HG03432 (cell line): ENCODE measurements at regions not wholly inside any gene's neighbourhood (a gene's known extent, or its start where the extent isn't known, plus 50 kb on each side); places are given as distances from the start of the nearest gene placed in this dataset.

ENCODE experiments used
- ATAC-seq: cut with Tn5 transposase; IDR thresholded peaks from one replicate; pipeline ENCODE4 v1.9.1; 2021; ENCODE audit warnings: mild to moderate bottlenecking, moderate library complexity; ENCODE audit not compliant: unreplicated experiment

DNA sequence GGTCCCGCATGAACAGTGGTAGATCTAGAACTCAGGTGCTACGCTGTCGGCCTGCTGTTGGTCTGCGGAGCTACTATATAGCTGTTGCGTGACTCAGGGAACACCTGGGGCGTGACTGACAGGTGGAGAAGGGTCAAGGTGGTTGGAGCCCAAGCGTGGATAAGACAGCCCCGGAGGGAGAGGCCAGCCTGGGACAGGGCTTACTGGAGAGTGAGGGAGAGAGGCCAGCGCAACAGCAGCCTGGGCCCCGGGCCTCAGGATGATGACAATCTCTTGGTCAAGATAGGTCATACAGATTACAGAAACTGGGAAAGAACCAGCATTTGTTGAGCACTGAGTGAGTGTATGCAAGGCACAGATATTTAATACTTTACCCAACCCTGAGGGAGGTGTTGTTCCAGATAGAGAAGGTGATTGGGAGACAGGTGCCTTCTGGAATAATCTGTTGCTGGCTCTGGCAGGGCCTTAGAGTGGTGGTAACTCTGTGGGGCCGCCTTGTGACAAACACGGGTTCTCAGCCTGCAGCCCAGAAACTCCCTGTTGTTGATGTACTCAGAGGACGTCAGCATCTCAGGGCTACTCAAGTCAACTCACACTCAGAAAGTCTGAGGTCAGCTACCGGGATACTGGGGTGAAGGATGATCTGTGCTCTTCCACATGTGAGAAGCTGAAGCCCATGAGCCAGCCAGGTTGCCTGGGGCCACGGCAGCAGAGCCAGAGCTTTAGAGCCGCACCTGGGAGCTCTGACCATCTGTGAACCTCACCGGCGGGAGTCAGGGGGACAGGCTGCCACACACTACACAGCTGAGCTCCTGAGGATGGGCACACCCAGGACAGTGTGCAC lies 265.4 kb upstream of the HES1 start:
- ATAC-seq, result no peak

DNA sequence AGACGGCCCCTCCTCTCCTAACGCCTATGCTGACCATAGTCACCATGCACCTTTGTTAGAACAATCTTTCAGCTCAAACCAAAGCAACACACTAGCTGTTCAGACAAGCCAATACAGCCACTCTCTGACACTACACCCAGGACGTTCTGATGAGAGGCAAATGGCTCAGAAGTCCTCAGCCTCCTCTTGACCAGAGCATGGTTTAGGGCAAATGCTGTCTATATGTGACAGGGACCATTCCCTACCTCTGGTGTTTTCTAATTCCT lies 264.8 kb upstream of the HES1 start:
- no peak for ATAC-seq

DNA sequence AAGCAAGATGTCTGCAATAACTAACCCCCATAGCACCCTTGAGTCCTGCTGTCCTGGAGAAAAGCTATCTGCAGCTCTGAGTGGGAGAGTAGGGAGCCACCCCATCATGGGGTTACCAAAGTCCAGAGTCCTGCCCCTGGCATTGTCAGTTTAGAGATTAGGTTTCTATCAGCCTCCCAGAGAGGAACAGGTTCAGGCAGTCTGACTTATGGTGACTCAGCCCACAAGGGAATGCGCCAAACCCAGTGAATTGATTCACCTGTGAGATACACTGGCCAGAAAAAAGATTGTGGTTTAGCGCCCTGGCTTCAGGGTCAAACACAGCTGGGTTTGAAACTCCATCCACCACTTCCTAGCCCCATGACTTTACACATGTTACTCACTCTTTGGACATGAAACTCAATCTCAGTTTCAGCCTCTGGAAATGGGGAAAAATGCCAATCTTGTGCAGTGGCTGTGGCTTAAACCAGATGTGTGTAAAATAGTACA lies 263.6 kb upstream of the HES1 start:
- ATAC-seq, result peak; percentile 77

DNA sequence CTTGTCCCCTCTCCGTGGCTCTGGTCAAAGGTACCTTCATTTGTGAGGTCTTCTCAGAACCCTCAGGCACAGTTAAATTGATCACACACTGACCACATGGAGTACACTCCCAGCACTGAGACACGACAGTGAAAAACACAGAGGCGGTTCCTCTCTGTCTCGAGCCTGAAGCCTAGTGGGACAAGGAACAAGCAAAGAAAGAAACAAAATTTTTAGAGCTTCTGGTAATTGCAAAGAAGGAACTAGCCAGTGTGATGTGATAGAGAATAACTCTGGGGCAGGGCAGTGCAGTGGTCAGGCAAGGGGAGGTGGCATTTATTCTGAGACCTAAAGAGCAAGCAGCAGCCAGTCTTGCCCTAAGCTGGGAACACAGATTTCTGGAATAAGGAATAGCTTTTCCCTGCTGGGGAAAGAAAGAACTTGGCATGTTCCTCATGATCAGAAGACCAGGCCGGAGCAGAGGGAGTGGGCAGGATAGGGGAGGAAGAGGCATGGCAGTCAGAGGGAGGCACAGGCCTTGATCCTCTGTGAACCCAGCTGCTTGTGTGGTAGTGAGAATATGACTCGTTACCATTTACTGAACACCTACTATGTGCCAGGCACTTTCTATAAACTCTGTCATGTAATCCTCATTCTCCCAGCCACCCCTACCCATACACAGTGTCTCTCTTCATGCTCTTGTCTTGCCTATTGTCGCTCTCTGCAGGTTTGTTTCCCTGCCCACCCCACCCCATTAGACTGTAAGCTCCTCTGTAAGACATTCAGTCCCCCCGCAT lies 262.3 kb upstream of the HES1 start:
- no peak for ATAC-seq

DNA sequence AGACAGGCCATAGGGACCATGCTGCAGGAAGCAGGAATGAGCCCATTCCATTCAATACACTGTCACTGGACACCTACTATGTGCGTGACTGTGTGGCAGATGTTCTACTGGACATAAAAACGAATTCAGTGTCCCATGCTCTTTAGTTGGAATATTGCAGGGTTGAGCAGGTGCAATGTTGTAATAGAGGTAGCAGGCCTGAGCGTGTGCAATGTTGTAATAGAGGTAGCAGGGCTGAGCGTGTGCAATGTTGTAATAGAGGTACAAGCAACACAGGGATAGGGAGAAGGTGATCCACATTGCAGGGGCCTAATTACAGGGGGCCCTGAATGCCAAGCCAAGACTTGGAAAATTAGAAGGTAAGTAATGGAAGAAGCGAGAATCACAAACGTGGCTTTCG lies 261.4 kb upstream of the HES1 start:
- no peak for ATAC-seq

DNA sequence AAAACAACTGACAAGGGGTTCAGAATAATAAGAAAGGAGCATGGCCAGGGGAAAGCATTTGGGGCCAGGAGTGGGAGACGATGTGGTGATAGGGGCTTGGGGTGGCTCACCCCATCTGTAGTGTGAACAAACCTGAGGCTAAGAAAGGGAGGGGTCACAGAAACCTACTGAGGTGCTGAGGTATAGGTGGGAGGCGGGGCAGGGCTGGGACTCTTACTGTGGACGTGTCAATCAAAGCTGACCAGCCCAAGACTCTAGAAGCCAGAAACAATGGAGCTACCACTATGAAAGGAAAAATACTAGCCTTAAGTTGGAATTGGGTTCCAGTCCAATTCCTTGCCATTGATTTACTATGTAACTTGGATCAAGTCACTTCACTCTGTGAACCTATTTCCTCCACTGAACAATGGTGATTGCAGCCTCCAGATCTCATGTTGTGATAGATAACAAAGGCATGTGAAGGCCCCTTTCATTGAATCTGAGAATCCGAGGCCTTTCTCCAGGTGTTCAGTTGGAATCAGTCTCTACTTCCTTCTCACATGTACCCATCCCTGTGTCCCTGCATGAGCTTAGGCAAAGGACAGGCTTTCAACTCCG lies 260.9 kb upstream of the HES1 start:
- ATAC-seq, result no peak

DNA sequence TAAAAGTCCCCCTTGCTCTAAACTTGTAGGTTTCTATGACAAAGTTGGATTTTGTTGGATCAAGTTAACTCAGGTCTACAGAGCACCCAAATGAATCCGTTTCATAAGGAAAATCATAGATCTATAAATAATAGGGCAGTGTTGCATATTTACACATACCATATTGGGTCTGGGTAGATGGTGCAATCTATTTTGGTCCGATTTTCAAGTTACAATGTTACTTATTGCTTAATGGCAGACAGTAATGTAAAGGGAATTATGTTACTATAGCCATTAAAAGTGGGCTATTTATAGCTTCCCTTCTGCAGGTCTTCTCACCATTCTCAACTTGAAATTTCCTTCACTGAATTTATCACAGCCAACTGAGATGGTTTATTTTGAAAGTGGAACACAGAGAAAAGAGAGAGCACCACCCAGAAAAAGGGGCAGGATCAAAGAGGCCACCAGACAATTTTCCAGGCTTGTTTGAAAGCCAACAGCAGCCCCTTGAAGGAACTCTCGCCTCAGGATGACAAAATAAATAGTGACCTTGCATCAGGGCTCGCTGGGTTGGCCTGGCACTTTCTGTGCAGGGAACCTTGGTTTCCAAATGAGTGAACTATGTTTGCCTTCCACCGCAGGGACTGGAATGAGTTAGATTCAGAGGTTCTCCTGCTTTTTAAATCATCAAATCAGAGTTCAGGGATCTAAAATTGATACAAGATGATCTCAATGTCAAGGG lies 260.2 kb upstream of the HES1 start:
- no peak for ATAC-seq

DNA sequence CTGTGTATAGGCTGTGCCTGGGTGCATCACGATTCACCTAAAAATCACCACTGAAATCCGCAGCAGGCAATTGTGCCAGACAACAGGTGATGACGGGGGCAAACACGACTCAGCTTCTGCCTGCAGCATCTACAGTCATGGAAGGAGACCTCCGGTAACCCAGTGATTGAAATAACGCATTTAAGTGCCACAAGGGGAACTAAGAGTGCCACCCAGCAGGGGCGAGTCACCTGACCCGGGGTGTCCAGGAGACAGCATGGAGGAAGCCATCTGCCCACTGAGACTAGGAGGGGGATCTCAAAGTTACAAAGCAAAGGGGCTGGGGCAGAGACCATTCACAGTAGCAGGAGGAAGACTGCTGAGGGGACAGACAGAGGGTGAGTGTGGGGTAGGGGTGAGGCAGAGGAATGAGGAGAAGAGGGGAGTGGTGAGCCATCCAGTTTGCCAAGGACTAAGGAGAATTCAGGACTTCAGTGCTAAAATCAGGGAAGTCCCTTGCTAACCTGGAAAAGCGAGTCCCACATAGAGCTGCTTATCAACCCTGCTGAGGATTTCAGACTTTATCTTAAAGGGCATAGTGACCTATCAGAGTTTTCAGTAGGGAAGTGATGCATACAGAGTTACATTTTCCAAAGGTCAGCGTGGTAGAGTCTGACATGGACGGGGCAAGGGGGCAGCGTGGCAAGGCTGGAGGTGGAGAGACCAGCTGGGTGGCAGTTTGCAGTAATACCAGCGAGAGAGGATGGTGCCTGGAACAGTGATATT lies 256.7 kb upstream of the HES1 start:
- ATAC-seq, result no peak

DNA sequence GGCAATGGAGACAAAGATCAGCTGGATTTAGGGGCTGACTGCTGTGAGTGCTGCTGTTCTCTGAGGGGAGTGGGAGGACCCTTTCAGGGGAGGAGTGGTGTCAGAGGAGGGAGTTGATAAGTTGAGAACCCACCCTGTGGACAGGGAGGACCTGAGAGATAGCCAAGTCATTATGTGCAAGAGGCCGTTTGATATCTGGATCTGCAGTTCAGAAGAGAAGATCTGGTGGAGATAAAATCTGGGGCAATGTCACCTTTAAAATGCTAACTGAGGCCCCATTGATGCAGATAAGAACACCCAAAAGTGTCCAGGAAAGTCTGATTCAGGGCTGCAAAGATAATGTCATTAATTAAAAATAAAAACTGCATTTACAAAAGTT lies 256.1 kb upstream of the HES1 start:
- no peak for ATAC-seq

DNA sequence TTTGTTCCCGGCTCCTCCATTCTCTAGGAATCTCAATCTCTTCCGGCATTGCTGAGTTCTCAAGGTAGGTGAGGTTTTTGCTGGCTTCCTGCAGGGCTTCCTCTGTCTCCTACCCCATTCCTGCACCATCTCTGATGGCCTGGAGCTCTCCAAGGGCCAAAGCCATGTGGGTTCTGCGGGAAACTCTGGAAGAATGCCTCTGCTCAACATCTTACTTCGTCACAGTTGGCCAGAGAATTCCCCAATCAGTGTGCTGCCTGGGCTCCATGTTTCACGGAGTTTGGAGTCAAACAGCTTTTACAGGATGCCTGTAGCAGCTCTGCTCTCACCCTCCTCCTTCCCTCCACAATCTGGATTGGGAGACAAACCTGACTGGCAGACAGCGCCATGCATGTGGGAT lies 253.9 kb upstream of the HES1 start:
- no peak for ATAC-seq

DNA sequence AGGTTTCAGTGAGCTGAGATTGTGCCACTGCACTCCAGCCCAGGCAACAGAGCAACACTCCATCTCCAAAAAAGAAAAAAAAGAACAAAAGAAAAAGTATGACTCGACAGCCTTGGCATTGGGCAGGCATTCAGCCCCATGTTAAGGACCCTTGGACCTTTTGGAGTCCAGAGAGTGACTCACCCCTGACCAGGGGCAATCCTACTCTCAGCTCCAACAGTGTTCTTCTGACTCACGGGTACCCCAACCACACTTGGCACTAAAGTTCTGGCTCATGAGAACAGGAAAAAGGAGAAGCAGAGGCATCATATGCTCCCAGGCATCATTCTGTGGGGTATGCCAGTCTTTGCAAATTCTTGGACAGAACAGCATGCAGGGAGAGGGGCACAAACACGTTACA lies 252.4 kb upstream of the HES1 start:
- ATAC-seq, result no peak

DNA sequence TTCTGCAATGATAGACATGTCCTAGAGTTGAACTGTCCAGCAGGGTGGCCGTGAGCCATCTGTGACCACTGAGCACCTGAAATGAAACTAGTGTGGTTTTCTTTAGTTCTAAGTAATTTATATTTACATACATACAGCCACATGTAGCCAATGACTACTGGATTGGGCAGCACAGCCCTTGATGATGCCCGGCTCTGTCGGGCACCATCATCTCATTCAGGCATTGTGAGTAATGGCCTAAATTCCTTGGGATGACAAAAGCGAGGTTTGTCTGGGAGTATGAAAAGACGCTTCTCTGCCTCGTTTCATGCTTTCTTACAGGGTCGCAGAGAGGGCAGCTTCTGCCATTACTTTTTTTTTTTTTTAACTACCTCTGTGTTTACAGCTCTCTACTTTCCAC lies 251.9 kb upstream of the HES1 start:
- ATAC-seq, result no peak

DNA sequence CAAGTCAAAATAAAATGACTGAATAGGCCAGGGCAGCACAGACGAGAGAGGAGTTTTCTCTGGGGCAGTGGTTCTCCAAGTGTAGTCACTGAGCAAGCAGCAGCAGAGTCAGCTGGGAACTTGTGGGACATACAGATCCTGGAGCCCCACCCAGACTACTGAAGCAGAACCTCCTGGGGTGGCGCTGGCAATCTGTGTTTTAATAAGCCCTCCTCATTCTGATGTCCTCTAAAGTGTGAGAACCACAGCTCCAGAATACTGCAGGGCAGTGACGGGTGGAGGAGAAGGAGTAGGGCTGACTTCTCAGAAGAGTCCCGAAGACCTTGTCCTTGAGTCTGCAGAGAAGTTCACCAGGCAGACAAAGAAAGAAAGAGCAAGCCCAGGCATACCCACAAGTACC lies 251.3 kb upstream of the HES1 start:
- no peak for ATAC-seq

DNA sequence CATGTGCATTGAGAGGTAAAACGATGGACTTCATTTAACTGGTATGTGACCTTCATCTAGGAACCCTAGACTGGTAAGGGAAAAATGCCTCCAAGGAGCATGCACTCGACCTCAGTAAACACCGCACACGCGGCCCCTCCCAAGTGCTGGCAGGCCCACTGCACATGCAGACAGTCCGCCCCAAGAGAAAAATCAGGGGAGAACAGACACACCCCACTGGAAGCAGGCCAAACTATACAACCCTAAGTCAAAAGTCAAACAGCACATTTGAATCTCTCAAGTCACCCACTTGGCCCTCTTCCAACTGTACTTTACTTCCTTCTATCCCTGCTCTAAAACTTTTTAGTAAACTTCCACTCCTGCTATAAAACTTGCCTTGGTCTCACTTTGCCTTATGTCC lies 250.1 kb upstream of the HES1 start:
- no peak for ATAC-seq

DNA sequence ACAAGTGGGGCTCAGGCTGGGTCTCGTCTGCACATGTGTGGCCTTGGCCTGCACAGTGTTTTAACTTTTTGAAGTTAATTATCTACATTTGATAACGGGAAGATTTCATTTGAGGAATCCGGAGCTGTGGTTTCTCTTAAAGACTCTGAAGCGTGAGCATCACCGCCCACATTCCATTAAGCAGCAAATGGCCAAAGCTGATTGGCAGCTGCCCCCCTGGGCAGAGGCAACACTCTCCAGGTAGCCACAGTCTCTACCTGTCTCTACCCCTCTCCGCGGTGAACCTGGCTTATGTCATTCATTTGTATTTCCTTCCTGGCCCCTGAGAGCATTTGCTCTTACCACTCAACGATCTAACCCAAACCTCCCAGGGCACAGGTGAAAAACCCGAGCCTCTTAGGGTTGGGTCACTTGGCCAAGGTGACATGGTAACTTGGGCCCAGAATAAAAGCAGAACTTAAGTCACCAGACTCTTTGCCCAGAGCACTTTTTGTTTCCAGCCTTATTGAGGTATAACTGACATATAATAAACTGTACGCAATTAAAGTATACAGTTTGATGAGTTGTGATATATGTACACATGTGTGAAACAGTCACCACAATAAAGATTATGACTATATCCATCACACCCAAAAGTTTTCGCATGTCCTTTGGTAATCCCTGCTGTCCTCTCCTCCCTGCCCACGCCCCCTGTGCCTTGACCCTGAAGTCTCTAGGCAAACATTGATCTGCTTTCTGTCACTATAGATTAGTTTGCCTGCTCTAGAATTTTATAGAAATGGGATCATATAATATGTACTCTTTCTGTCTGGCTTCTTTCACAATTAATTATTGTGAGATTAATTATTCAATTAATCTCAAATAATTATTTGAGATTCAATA lies 245.7 kb upstream of the HES1 start:
- no peak for ATAC-seq

DNA sequence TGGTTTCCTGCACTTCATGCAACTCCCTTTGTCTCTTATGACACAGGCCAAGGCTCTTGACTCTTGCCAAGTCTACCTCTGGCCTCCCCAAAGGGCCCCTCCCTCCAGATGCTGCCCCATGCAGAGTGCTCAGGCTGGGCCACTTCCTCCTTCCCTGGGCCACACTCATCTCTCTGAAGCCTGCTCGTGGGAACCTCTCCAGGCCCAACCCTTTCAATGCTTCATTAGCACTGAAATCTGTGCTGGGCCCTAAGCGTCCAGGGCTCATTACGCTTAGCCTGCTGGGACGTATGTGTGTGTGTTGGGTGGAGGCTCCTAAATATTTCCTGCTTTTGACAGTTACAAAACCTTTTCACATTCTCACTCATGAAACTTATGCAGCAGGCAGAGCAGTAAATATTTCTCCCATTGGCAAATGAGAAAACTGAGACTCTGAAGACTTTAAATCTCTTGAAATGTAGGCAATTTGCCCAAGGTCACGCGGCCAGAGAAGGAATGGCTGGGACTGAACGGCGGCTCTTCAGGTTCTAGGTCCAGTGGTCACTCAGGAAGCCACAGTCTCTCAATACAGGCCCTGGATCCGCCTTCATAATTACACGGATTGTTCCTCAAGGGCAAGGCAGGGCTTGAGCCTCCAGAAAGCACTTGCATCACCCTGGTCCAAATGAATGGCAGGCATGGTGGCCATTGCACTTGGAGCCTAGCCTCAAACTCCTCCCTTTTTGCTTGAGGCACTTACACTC lies 241.7 kb upstream of the HES1 start:
- ATAC-seq, result no peak

DNA sequence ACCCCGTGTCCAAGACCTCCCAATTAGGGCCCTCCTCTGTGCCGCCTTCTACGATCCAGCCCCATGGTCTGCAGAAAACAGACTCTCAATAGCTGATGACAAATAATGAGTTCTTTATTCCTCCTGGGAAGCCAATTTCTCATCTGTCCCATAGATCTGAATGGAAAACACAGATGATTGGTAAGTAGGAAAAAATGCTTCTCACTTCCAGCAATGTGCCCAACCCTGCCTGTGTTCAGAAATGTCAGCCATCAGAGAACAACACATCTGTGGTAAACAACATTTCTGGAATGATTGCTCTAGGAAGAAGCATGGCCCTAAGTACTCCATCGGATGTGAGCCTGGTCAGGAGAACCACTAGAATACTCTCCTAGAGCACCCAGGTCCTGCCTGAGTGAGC lies 240.5 kb upstream of the HES1 start:
- no peak for ATAC-seq

DNA sequence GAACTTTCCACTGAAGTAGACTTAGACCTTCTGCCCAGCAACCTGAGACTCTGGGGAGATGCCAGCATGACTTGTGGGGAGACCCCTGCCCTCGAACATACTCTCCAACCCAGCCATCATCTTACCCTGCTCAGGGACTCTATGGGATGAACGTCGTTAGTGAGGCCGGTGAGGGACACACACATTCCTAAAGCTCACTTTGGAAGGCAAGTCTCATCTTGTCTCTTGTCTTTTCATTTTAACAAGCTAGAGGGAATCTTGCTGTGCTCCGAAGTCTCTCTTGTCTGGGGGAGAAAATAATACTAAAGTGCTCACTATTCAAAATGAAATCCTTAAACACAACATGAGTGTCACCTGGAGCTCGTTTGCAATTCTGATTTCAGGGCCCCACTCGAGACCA lies 239.5 kb upstream of the HES1 start:
- ATAC-seq, result no peak

DNA sequence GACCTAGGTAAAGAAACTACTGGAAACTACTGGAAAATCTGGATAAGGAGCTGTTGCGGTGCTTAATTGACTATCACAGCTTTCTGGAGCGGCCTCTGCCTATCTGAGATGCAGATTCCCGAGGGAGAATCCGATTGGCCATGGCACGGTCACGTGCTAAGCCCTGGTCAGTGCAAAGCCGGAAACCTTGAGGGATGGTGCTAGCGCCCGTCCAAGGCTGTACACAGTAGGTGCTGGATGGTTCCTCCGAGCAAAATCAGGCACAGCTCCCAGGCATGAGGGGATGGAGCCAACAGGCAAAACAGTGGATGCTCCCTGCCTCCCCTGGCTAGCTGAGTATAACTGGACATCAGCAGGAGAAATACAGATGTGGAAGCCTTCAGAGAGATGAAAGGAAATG lies 238.7 kb upstream of the HES1 start:
- no peak for ATAC-seq
